Gastrocnemius medialis (tissue), 4 donors: ENCODE measurements at regions not wholly inside any gene's neighbourhood (a gene's known extent, or its start where the extent isn't known, plus 50 kb on each side); places are given as distances from the start of the nearest gene placed in this dataset.

ENCODE experiments used
- CTCF ChIP-seq, 5 experiments: fragments of 450-650 bp in 3 of 5; fragments of 200-600 bp in 2 of 5; sonication (generic) in 2 of 5; IDR thresholded peaks in 4 of 5; conservative IDR thresholded peaks in 1 of 5; 1 replicate in 4 of 5; 2 replicates in 1 of 5; pipeline ENCODE4 v1.5.1; 2016 to 2019; ENCODE audit warnings: antibody characterized with exemption in 5 of 5, mild to moderate bottlenecking in 3 of 5, moderate library complexity in 3 of 5
- POLR2A ChIP-seq, 2 donors: fragments of 450-650 bp; IDR thresholded peaks; one replicate each; pipeline ENCODE4 v1.6.1; 2017; ENCODE audit warnings: antibody characterized with exemption in 2 of 2, mild to moderate bottlenecking in 2 of 2, moderate library complexity in 2 of 2

- TF ChIP-seq CTCF (IDR thresholded peaks at IDR 0.05 in 4 of 5, conservative IDR thresholded peaks at IDR 0.05 in 1 of 5) = no peak
- no peak for TF ChIP-seq POLR2A (IDR thresholded peaks at IDR 0.05)
Observed at GRCh38 chr2:64326578-64327050, 127.3 kb upstream of the LGALSL start.
